ENCODE measurements at regions not wholly inside any gene's neighbourhood (a gene's known extent, or its start where the extent isn't known, plus 50 kb on each side); places are given as distances from the start of the nearest gene placed in this dataset.

- H3K4me3 ChIP-seq (ENCODE audit: low read depth, low read length) = no peak overlapping the region
- no peaks in the 10 kb centered on the region for H3K27me3 ChIP-seq (ENCODE audit: control insufficient read depth, insufficient read depth, low read length)
- DNase-seq (ENCODE audit: low read depth) (peak; percentile 6), FAIRE-seq (no peak)
- TF ChIP-seq CTCF (IDR thresholded peaks at IDR 0.05; ENCODE audit: insufficient read depth, low read length, severe bottlenecking) = no peak
- H3K36me3 ChIP-seq (ENCODE audit: control insufficient read depth, insufficient read depth, low read length) = no peaks in the 10 kb centered on the region
Observed at GRCh38 chr3:43194490-43195114, 88.7 kb upstream of the POMGNT2 start.

GRCh38 chr3:43194069-43194468 lies 88.2 kb upstream of the POMGNT2 start:
- FAIRE-seq = no peak
- no peak for DNase-seq (ENCODE audit: low read depth)
- H3K27me3 ChIP-seq (ENCODE audit: control insufficient read depth, insufficient read depth, low read length) = no peaks in the 10 kb centered on the region
- TF ChIP-seq CTCF (IDR thresholded peaks at IDR 0.05; ENCODE audit: insufficient read depth, low read length, severe bottlenecking) = no peak
- no peak overlapping the region for H3K4me3 ChIP-seq (ENCODE audit: low read depth, low read length)
- no peaks in the 10 kb centered on the region for H3K36me3 ChIP-seq (ENCODE audit: control insufficient read depth, insufficient read depth, low read length)

- no peaks in the 10 kb centered on the region for H3K27me3 ChIP-seq (ENCODE audit: control insufficient read depth, insufficient read depth, low read length)
- DNase-seq (ENCODE audit: low read depth) (no peak), FAIRE-seq (no peak)
- no peak for TF ChIP-seq CTCF (IDR thresholded peaks at IDR 0.05; ENCODE audit: insufficient read depth, low read length, severe bottlenecking)
- H3K36me3 ChIP-seq (ENCODE audit: control insufficient read depth, insufficient read depth, low read length) = no peaks in the 10 kb centered on the region
- no peak overlapping the region for H3K4me3 ChIP-seq (ENCODE audit: low read depth, low read length)
Observed at GRCh38 chr3:43192028-43192427, 86.1 kb upstream of the POMGNT2 start.

- no peak for TF ChIP-seq CTCF (IDR thresholded peaks at IDR 0.05; ENCODE audit: insufficient read depth, low read length, severe bottlenecking)
- Histone ChIP-seq H3K27me3 (ENCODE audit: control insufficient read depth, insufficient read depth, low read length) (no peaks in the 10 kb centered on the region), H3K4me3 (ENCODE audit: low read depth, low read length) (no peak overlapping the region), H3K36me3 (ENCODE audit: control insufficient read depth, insufficient read depth, low read length) (no peaks in the 10 kb centered on the region)
- no peak for DNase-seq (ENCODE audit: low read depth)
- no peak for FAIRE-seq
Observed at GRCh38 chr3:43191116-43191515, 85.2 kb upstream of the POMGNT2 start.

- FAIRE-seq (no peak), DNase-seq (ENCODE audit: low read depth) (peak; percentile 16)
- H3K27me3 ChIP-seq (ENCODE audit: control insufficient read depth, insufficient read depth, low read length) = no peaks in the 10 kb centered on the region
Observed at GRCh38 chr3:43190670-43191069, 84.8 kb upstream of the POMGNT2 start.

More at GRCh38 chr3:43190670-43191069, 84.8 kb upstream of the POMGNT2 start:
- TF ChIP-seq CTCF (IDR thresholded peaks at IDR 0.05; ENCODE audit: insufficient read depth, low read length, severe bottlenecking) = no peak
- no peaks in the 10 kb centered on the region for H3K36me3 ChIP-seq (ENCODE audit: control insufficient read depth, insufficient read depth, low read length)
- no peak overlapping the region for H3K4me3 ChIP-seq (ENCODE audit: low read depth, low read length)
